Loucy (cell line): ENCODE measurements at regions not wholly inside any gene's neighbourhood (a gene's known extent, or its start where the extent isn't known, plus 50 kb on each side); places are given as distances from the start of the nearest gene placed in this dataset.

ENCODE experiments used
- H2AFZ ChIP-seq: fragments of 200-600 bp; sonication (generic); 2 replicates; pipeline ENCODE4 v1.6.0; 2016; ENCODE audit warnings: antibody characterized with exemption, mild to moderate bottlenecking, low read length, moderate library complexity
- H3F3A ChIP-seq: fragments of 200-600 bp; 2 replicates; pipeline ENCODE4 v1.6.0; 2016; ENCODE audit warnings: antibody characterized with exemption, low read depth, mild to moderate bottlenecking
- H3K27me3 ChIP-seq: fragments of 200-600 bp; sonication (generic); 2 replicates; pipeline ENCODE4 v1.6.1; 2014; ENCODE audit warnings: low read length, mild to moderate bottlenecking; ENCODE audit not compliant: insufficient read depth, poor library complexity, severe bottlenecking
- H3K36me3 ChIP-seq: fragments of 200-600 bp; sonication (generic); 2 replicates; pipeline ENCODE4 v1.6.1; 2016; ENCODE audit warnings: low read length; ENCODE audit not compliant: insufficient read depth
- H3K4me1 ChIP-seq: fragments of 200-600 bp; sonication (generic); 2 replicates; pipeline ENCODE4 v1.5.1; 2014; ENCODE audit warnings: low read length, mild to moderate bottlenecking; ENCODE audit not compliant: insufficient read depth, poor library complexity, severe bottlenecking
- H3K4me2 ChIP-seq: fragments of 200-600 bp; sonication (generic); 2 replicates; pipeline ENCODE4 v1.6.0; 2014; ENCODE audit warnings: antibody characterized with exemption, low read length, low read depth, mild to moderate bottlenecking; ENCODE audit not compliant: poor library complexity, severe bottlenecking
- H3K4me3 ChIP-seq: fragments of 200-600 bp; sonication (generic); 2 replicates; pipeline ENCODE4 v1.5.1; 2014; ENCODE audit warnings: low read length, mild to moderate bottlenecking, mixed read lengths; ENCODE audit not compliant: poor library complexity, severe bottlenecking
- H3K79me2 ChIP-seq: fragments of 200-600 bp; sonication (generic); 2 replicates; pipeline ENCODE4 v1.6.1; 2014; ENCODE audit warnings: low read length; ENCODE audit not compliant: insufficient read depth
- H3K9ac ChIP-seq: fragments of 200-600 bp; sonication (generic); 2 replicates; pipeline ENCODE4 v1.6.0; 2014; ENCODE audit warnings: mild to moderate bottlenecking, low read depth, low read length, moderate library complexity; ENCODE audit not compliant: poor library complexity, severe bottlenecking
- H3K9me2 ChIP-seq: fragments of 200-600 bp; sonication (generic); replicated peaks from 2 replicates; pipeline ENCODE4 v1.6.1; 2016; ENCODE audit warnings: low read depth, low read length, mixed read lengths
- H3K9me3 ChIP-seq: fragments of 200-600 bp; sonication (generic); 2 replicates; pipeline ENCODE4 v1.6.1; 2014; ENCODE audit warnings: mild to moderate bottlenecking, antibody characterized with exemption, low read length, low read depth; ENCODE audit not compliant: insufficient read depth
- H4K20me1 ChIP-seq: fragments of 200-600 bp; sonication (generic); 2 replicates; pipeline ENCODE4 v1.6.0; 2014; ENCODE audit warnings: antibody characterized with exemption, low read length, mild to moderate bottlenecking; ENCODE audit not compliant: insufficient read depth, poor library complexity, severe bottlenecking
- CTCF ChIP-seq: fragments of 200-600 bp; sonication (generic); conservative IDR thresholded peaks from 2 replicates; pipeline ENCODE4 v1.5.1; 2014; ENCODE audit warnings: mild to moderate bottlenecking, antibody characterized with exemption, low read length
- EZH2phosphoT487 ChIP-seq: fragments of 200-600 bp; IDR thresholded peaks from 2 replicates; pipeline ENCODE4 v1.6.1; 2018; ENCODE audit warnings: antibody characterized with exemption, mild to moderate bottlenecking, moderate library complexity, borderline replicate concordance

- H3K4me2 ChIP-seq = no peak overlapping the region
- TF ChIP-seq CTCF (no peak), EZH2phosphoT487 (no peak)
- H3K4me3 ChIP-seq = no peak overlapping the region
- no peaks in the 10 kb centered on the region for H3K9me2 ChIP-seq
- H2AFZ ChIP-seq = no peak overlapping the region
- no peaks in the 10 kb centered on the region for H4K20me1 ChIP-seq
- no peak overlapping the region for H3K9ac ChIP-seq
- H3K27me3 ChIP-seq = no peaks in the 10 kb centered on the region
- no peaks in the 10 kb centered on the region for H3K36me3 ChIP-seq
- no peaks in the 10 kb centered on the region for H3K9me3 ChIP-seq
- no peaks in the 10 kb centered on the region for H3K79me2 ChIP-seq
- no peaks in the 10 kb centered on the region for H3K4me1 ChIP-seq
- H3F3A ChIP-seq = no peaks in the 10 kb centered on the region
These were observed 769.3 kb upstream of the FLRT2 start for GRCh38 chr14:84760489-84761126.

GRCh38 chr14:84767434-84767833 lies 762.5 kb upstream of the FLRT2 start:
- Histone ChIP-seq H3K9me2 (no peaks in the 10 kb centered on the region), H3K4me1 (no peaks in the 10 kb centered on the region), H2AFZ (no peak overlapping the region), H3F3A (no peaks in the 10 kb centered on the region), H3K79me2 (no peaks in the 10 kb centered on the region), H3K27me3 (no peaks in the 10 kb centered on the region), H3K4me3 (no peak overlapping the region), H3K9me3 (no peaks in the 10 kb centered on the region), H3K4me2 (no peak overlapping the region), H3K36me3 (no peaks in the 10 kb centered on the region), H4K20me1 (no peaks in the 10 kb centered on the region), H3K9ac (no peak overlapping the region)
- TF ChIP-seq CTCF (no peak), EZH2phosphoT487 (no peak)

GRCh38 chr14:84770030-84770429 lies 759.9 kb upstream of the FLRT2 start:
- H2AFZ ChIP-seq = no peak overlapping the region
- TF ChIP-seq EZH2phosphoT487 (no peak), CTCF (no peak)
- H3K4me2 ChIP-seq = no peak overlapping the region

More at GRCh38 chr14:84770030-84770429, 759.9 kb upstream of the FLRT2 start:
- no peak overlapping the region for H3K9ac ChIP-seq
- H3K9me3 ChIP-seq = no peaks in the 10 kb centered on the region
- H3F3A ChIP-seq = no peaks in the 10 kb centered on the region
- no peaks in the 10 kb centered on the region for H3K4me1 ChIP-seq
- H3K79me2 ChIP-seq = no peaks in the 10 kb centered on the region
- no peaks in the 10 kb centered on the region for H3K36me3 ChIP-seq
- H3K4me3 ChIP-seq = no peak overlapping the region
- no peaks in the 10 kb centered on the region for H3K27me3 ChIP-seq
- no peaks in the 10 kb centered on the region for H3K9me2 ChIP-seq
- no peaks in the 10 kb centered on the region for H4K20me1 ChIP-seq
